HL-60 (cell line): ENCODE measurements at regions not wholly inside any gene's neighbourhood (a gene's known extent, or its start where the extent isn't known, plus 50 kb on each side); places are given as distances from the start of the nearest gene placed in this dataset.

Experiments
- CTCF ChIP-seq: IDR thresholded peaks from one replicate; pipeline ENCODE4 v1.5.1; 2011; ENCODE audit warnings: low read length, control low read depth, inconsistent platforms; ENCODE audit not compliant: insufficient read depth
- GABPA ChIP-seq: IDR thresholded peaks from 2 replicates; pipeline ENCODE4 v1.6.1; 2012; ENCODE audit warnings: low read depth
- POLR2AphosphoS5 ChIP-seq: IDR thresholded peaks from 2 replicates; pipeline ENCODE4 v1.6.1; 2012; ENCODE audit warnings: low read depth
- SPI1 ChIP-seq: IDR thresholded peaks from 2 replicates; pipeline ENCODE4 v1.6.1; 2012; ENCODE audit warnings: low read depth, mild to moderate bottlenecking, borderline replicate concordance

- TF ChIP-seq CTCF (no peak), POLR2AphosphoS5 (no peak), SPI1 (no peak), GABPA (no peak)
Measured at GRCh38 chr21:27168084-27168483, 201.2 kb upstream of the ADAMTS5 start.
